NCI-H748 (cell line): ENCODE measurements at regions not wholly inside any gene's neighbourhood (a gene's known extent, or its start where the extent isn't known, plus 50 kb on each side); places are given as distances from the start of the nearest gene placed in this dataset.

Experiments used
- DNase-seq: peaks from one replicate; lab custom pipeline; 2025; ENCODE audit not compliant: unreplicated experiment; lab: John Stamatoyannopoulos, UW

DNA sequence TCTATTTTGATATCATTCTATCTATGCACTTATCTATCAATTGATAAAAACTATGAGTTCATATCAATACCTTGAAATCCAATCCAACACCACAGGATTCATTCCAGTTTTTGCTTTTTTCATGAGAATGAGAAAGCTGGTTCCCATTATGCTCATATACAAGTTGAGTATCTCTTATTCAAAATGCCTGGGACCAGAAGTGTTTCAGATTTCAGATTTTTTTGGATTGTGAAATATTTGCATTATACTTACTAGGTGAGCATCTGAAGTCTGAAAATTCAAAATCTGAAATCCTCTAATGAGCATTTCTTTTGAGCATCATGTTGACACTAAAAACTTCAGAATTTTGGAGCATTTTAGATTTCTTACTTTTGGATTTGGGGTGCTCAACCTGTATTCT is 67.8 kb upstream of the DCBLD2 start:
- no peak for DNase-seq

DNA sequence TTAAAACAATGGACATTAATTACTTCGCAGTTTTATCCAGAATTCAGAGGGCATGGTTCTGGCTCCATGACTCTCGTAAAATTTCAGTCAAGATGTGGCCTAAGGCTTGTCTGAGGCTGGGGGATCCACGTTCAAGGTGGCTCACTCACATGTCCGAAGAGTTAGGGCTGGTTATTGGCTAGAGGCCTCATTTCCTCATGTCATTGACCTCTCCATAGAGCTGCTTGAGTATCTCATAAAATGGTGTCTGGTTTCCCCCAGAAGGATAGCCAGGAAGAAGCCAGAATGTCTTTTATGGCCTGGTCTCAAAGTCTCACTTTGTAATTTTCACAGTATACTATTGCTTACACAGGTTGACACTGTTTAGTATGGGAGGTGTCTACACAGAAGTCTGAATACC is 67.3 kb upstream of the DCBLD2 start:
- no peak for DNase-seq

DNA sequence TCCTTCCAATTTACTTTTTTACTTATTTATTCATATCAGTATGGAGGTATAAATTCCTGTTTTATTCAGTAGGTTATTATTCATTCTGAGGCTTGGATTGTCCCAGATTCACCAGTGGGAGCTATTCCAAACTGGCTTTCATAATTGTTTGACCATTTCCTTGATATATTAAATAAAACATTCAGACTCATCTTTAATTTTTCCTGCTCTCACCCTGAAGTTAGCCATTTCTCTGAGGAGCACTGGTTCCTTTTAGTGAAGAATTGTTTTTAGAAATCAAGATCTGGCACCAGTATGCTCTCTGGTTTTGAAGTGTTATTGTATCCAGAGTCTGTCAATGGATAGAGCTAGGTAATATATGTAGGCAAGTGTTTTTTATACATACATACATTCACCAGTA is 66.9 kb upstream of the DCBLD2 start:
- no peak for DNase-seq

DNA sequence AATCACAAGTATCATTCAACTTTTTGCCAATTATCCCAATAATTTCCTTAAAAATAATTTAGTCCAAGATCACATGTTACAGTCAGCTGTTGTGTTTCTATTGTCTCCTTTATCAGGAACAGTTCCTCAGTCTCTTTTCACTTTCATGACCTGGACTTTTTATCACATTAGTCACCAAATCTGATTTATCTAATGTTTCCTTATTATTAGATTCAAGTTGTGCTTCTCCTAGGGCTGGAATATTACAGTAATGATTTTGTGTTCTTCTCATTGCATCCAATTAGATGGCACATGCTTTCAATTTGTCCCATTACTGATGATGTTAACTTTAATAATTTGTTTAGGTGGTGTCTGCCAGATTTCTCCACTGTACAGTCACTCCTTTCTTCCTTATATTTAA is 66.3 kb upstream of the DCBLD2 start:
- DNase-seq: no peak

DNA sequence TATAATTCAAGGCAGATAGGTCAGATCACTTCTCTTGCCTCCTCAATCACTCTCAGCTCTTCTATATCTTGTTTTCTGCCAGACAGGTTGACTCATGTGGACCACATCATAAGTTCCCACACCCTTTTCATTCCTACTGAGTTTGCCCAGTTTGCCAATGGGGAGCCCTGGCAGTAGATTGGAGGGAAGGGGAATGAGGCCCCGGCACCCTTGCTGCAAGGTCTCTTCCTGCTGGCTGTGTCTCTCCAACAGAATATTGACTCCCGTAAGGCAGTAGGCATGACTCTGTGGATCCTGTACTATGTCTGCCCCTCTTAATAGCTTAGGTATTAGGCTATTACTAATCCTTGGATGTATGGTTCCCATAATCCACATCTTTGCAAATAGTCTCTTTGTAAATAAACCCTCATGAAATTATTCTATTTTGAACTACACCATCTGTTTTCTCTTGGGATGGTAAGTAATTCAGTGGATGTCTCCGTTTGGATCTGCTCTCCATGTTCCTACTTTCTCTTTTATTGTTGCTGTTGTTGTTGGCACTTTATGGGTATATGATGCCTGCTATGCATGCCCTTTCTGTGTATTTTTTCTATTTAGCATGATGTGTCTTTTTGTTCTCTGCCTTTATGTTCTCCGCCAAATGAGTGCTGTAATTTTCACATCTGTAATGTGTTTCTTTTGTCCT is 65.5 kb upstream of the DCBLD2 start:
- no peak for DNase-seq

DNA sequence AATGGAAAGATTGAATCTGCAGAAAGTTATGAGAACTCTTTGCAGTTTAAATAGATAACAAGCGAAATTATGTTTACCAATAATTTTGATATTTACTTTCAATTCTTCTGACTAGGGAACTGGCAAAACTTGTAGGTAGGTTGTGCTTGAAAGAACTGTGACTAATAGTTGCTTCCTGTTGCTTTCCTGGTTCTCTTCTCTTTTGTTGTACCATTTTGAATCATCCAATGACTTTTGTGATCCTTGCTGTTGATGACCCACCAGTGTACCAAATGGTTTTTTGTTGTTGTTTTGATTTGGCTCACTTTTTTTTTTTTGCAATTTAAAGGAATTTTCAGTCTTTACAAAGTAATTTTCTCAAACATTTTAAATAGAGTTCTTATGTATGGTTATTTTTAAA is 64.9 kb upstream of the DCBLD2 start:
- no peak for DNase-seq

DNA sequence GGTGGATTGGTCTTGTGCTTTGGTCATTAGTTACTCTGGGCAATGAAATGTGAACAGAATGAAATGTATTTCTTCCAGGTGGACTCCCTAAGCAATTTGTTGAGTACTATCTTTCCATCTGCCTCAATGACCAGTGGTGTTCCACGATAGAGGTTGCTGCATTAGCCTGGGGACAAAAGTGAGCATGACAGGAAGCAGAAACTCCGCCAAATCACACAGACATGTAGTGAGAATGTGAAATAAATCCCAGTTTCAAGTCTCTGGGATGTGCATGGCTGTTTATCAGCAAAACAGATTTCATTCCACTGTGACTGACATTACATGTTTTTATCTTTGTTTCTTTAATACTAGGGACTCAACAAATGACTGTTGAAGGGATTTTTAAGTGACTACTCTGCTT is 63.3 kb upstream of the DCBLD2 start:
- no peak for DNase-seq

DNA sequence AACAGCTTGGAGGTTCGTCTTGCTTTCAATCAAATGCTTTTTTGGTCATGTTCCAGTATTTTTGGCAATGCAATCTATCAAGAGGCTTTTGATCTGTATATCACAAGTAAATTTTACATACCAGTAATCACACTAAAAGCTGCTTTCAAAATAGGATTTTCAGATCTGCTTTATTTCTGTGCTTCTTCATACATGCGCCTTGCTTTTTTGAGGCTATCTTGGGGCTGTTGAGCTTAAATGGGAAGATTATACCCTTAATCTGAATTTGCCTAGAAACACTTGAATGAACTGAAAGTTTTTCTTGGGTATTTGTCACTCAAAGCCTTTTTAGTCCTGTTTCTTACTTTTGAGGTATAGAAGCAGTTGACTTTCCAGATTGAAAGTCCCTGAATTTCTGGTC is 62.1 kb upstream of the DCBLD2 start:
- no peak for DNase-seq

DNA sequence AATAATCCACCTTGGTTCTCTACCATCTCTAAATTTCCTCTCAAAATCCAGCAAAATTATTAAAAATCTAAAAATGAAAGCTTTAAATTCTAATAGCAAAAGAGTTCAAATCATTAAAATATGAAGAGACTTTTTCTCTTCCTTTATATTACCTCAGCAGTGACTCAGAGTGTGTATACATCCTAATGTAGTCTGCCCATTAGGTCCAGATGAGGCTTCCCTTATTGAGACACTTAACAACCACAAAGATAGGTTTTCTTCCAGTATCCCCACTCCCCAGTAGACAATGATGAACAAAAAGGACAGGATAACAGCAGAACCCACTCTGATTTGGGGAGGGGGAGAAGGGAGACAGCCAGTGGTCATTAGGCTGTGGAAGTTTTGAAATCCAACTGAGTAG is 61.5 kb upstream of the DCBLD2 start:
- no peak for DNase-seq

DNA sequence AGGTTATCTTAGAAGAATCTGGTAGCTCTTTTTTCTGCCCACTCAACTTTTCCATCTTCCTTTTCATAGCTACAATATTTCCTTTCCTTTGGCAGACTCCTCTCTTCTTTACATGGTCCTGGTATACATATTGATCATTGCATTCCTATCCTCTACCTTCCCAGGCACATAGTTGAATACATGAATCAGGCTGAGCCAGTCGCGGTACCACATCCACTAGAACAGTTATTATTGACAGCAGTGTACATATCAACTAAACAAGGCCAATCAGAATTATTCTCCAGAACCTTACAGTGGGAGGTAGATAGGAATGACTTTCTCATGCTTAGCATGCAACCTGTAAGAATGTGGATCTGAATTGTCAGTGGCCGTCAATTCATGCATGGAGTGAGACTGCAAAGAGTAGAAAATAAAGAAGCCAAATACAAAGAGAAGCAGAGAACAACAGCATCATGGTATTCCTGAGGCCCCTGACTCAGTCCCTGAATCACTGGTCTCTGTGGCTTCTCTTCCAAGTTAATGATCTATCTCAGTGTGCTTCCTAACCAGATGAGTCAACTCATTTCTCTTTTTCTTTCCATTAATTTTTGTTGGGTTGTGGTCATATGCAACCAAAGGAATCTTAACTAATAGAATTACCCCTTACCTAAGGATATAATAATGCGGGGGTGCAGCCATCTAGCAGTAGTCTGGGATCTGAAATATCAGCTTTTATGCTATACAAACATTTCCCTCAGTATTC is 60.9 kb upstream of the DCBLD2 start:
- no peak for DNase-seq

DNA sequence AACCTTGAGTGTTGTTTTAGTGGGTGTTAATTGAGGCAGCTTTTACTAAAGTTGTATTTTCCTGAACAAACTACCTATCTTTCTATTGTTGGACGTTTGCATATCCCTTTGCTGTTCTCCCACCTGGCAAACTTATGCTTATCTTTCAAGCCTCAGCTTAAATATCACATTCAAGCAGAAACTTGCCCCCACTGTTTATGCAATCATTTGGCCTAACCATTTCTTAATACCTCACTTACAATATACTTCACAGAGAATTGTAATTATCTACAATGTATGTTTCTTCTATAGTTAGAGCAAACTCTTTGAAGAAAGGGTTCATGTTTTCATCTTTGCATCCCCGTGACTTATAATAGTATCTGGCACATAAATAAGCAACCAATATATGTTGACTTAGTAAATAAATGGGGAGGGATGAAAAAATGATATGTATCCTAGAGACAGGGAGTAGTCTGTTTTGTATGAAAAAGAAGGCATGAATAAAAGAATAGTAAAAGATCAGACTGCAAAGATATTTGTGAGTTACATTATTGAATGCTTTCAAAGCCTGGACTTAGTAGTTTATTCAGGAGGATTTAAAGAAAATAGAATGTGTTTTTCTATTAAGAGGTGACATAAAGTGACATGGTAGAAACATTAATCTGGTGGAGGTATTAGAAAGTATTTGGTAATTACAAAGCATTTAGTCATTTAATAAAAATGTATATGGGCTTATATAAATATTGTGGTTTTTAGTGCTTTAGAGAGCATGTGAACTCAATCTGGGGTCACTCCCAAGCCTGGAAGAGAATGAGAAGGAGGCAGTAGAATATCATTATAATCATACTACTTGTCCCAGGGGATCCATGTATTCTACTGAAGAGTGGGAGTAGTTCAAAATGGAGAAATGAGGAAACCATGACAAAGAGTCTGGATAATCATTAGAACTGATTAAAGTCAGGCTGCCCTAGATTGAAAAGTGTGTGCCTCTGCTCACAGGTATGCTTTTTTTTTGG is 60.0 kb upstream of the DCBLD2 start:
- DNase-seq: no peak

DNA sequence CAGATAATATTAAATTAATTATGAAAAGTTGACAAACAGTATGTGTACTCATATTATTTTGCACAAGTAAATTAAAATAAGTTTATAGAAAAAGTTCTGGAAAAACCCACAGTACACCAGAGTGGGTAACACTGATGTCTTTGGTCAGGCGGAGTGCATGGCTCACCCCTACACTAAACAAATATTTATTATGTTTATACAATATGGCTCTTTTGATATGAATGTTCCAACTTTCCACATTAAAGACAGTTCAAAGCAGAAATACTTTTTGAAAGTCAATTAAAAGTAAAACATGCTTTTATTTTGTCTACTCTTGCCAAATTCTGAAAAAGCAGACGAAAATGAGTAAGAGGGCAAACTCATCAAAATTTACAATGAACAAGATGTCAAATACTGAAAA is 56.2 kb upstream of the DCBLD2 start:
- no peak for DNase-seq

DNA sequence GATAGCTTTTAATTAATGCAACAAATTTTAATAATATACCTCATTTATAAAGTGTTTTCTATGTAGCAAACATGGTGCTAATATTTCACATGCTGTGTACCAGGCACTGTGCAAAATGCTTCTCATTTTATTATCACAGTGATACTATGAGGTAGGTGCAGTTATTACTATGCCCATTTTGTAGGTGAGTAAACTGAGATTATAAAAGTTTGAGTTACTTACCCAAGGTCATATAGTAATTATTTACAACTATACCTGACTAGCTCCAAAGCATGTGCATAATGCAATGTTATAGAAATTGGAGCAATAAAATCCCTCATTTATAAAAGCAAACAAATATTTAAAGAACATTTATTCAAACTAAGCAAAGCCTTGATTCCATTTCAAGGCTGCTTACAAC is 54.5 kb upstream of the DCBLD2 start:
- DNase-seq: no peak

DNA sequence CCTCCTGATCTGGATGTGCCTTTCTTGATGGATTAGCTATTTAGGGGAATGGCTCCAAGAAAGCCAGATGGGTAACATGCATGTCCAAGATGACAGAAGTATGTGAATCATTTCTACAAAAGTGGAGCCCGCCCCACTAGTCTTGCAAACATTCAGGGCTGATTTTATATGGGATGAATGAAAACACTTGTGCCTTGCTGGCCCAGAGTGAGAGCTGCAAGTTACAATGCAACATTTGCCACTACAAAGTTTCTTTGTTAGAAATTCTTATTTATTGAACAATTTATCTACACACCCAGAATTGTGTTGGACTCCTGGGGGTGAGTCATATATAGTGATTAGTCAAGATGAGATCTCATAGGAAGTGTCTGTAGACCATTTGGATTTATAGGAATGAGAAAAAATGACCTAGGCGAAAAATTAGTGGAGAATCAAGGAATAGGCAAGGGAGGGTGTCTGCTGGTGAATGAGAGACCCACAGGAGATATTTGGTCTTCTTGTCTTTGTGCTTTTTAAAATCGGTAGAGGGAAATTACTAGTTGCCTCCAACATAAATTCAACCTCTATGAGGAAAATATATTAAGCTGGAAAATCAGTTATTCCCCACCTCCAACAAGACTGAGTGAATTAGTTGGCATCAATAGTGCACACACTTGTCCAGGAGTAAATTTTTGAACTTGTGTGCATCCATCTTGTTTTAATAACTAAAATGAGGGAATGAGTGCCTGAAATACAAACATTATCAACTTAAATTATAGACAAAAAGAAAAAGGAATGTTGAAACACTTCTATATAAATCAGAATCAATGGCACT is 53.5 kb upstream of the DCBLD2 start:
- no peak for DNase-seq

DNA sequence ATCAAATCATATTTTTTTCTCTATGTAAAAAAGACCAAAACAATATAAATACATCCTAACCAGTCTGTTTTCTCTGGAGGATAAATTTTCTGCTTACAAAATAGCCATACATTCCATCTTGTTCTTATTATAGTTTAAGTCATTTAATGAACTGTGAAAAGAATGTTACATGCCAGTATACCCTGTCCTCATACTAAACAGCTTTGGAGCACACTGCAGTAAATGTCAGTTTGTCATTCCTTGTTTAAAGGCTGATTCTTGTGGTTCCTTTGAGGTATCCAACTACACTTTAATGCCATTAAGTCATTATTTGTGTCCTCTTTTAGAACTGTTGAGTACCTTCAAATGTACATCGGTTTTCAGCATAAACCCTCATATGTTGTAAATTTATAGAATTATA is 52.7 kb upstream of the DCBLD2 start:
- no peak for DNase-seq

DNA sequence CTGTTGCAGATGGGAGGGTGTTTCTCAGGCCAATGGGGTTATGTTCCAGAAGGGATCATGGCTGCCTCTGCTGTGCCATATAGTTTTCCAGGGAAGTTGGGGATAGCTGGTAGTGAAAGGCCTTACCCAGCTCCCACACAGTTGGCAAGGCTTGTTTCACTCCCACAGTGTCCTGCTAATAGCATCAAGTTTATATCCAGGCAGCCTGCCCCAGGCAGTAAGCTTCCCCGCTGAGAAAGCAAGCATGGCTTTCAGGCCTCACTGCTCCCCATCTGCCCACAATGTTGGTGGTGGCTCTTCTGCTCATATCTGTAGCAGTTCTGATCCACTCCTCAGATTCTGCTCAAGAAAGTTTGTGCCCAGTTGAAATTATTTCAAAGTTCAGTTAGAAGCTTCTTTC is 50.9 kb upstream of the DCBLD2 start:
- no peak for DNase-seq
